ENCODE measurements at regions not wholly inside any gene's neighbourhood (a gene's known extent, or its start where the extent isn't known, plus 50 kb on each side); places are given as distances from the start of the nearest gene placed in this dataset.

- Histone ChIP-seq H3K27me3 (ENCODE audit: insufficient read depth, low read length) (no peaks in the 10 kb centered on the region), H3K27ac (ENCODE audit: low read depth, low read length) (no peak overlapping the region), H4K20me1 (ENCODE audit: insufficient read depth, low read length) (no peaks in the 10 kb centered on the region), H3K4me3 (ENCODE audit: insufficient read depth, low read length) (no peak overlapping the region), H3K79me2 (ENCODE audit: insufficient read depth, low read length) (no peaks in the 10 kb centered on the region), H2AFZ (ENCODE audit: low read length) (no peak overlapping the region), H3K4me2 (ENCODE audit: insufficient read depth, low read length) (no peak overlapping the region), H3K9me3 (ENCODE audit: low read depth, low read length) (no peaks in the 10 kb centered on the region), H3K4me1 (ENCODE audit: insufficient read depth, low read length) (no peaks in the 10 kb centered on the region), H3K36me3 (ENCODE audit: insufficient read depth, low read length) (no peaks in the 10 kb centered on the region)
- TF ChIP-seq, protein P1, sequence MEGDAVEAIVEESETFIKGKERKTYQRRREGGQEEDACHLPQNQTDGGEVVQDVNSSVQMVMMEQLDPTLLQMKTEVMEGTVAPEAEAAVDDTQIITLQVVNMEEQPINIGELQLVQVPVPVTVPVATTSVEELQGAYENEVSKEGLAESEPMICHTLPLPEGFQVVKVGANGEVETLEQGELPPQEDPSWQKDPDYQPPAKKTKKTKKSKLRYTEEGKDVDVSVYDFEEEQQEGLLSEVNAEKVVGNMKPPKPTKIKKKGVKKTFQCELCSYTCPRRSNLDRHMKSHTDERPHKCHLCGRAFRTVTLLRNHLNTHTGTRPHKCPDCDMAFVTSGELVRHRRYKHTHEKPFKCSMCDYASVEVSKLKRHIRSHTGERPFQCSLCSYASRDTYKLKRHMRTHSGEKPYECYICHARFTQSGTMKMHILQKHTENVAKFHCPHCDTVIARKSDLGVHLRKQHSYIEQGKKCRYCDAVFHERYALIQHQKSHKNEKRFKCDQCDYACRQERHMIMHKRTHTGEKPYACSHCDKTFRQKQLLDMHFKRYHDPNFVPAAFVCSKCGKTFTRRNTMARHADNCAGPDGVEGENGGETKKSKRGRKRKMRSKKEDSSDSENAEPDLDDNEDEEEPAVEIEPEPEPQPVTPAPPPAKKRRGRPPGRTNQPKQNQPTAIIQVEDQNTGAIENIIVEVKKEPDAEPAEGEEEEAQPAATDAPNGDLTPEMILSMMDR (IDR thresholded peaks at IDR 0.05; ENCODE audit: extremely low read depth, low read depth, low read length), result no peak
- no peak for DNase-seq (ENCODE audit: insufficient read length, low spot score, missing footprints)
Measured at GRCh38 chr13:54758795-54759194, 1730.2 kb downstream of the OLFM4 start.

GRCh38 chr13:54768214-54768613, 1739.6 kb downstream of the OLFM4 start:
- no peak for DNase-seq (ENCODE audit: insufficient read length, low spot score, missing footprints)
- no peak overlapping the region for H3K4me2 ChIP-seq (ENCODE audit: insufficient read depth, low read length)
- H3K27ac ChIP-seq (ENCODE audit: low read depth, low read length), result no peak overlapping the region
- H3K4me1 ChIP-seq (ENCODE audit: insufficient read depth, low read length), result no peaks in the 10 kb centered on the region
- H3K36me3 ChIP-seq (ENCODE audit: insufficient read depth, low read length), result no peaks in the 10 kb centered on the region
- no peaks in the 10 kb centered on the region for H3K9me3 ChIP-seq (ENCODE audit: low read depth, low read length)
- H3K4me3 ChIP-seq (ENCODE audit: insufficient read depth, low read length), result no peak overlapping the region
- no peaks in the 10 kb centered on the region for H4K20me1 ChIP-seq (ENCODE audit: insufficient read depth, low read length)
- no peak overlapping the region for H2AFZ ChIP-seq (ENCODE audit: low read length)
- no peaks in the 10 kb centered on the region for H3K27me3 ChIP-seq (ENCODE audit: insufficient read depth, low read length)
- no peaks in the 10 kb centered on the region for H3K79me2 ChIP-seq (ENCODE audit: insufficient read depth, low read length)
- TF ChIP-seq, protein P1 (IDR thresholded peaks at IDR 0.05; ENCODE audit: extremely low read depth, low read depth, low read length), result no peak

- no peaks in the 10 kb centered on the region for H3K27me3 ChIP-seq (ENCODE audit: insufficient read depth, low read length)
- TF ChIP-seq, protein P1 (IDR thresholded peaks at IDR 0.05; ENCODE audit: extremely low read depth, low read depth, low read length), result no peak
- H3K4me1 ChIP-seq (ENCODE audit: insufficient read depth, low read length), result no peaks in the 10 kb centered on the region
- no peak overlapping the region for H3K27ac ChIP-seq (ENCODE audit: low read depth, low read length)
- H2AFZ ChIP-seq (ENCODE audit: low read length), result no peak overlapping the region
- no peak for DNase-seq (ENCODE audit: insufficient read length, low spot score, missing footprints)
- H3K79me2 ChIP-seq (ENCODE audit: insufficient read depth, low read length), result no peaks in the 10 kb centered on the region
- no peaks in the 10 kb centered on the region for H4K20me1 ChIP-seq (ENCODE audit: insufficient read depth, low read length)
- H3K4me3 ChIP-seq (ENCODE audit: insufficient read depth, low read length), result no peak overlapping the region
- H3K9me3 ChIP-seq (ENCODE audit: low read depth, low read length), result no peaks in the 10 kb centered on the region
- H3K36me3 ChIP-seq (ENCODE audit: insufficient read depth, low read length), result no peaks in the 10 kb centered on the region
- H3K4me2 ChIP-seq (ENCODE audit: insufficient read depth, low read length), result no peak overlapping the region
Measured at GRCh38 chr13:54775501-54776191, 1747.0 kb downstream of the OLFM4 start.

DNA sequence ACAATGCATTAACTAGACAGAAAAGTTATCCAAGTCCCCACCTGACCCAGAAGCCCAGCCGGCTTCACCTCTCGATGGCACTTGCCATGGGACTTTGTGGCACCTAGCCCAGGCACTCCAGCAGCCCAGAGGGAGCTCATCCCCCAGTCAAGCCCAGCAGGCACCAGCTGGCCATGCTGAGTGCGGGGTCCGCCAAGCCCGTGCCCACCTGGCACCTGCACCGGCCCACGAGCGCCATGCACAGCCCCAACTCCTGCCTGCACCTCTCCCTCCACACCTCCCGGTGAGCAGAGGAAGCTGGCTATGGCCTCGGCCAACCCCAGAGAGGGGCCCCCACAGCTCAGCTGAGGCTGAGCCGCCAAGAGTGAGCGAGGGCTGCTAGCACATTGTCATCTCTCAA, 1759.1 kb downstream of the OLFM4 start:
- no peaks in the 10 kb centered on the region for H3K4me1 ChIP-seq (ENCODE audit: insufficient read depth, low read length)
- TF ChIP-seq, protein P1 (IDR thresholded peaks at IDR 0.05; ENCODE audit: extremely low read depth, low read depth, low read length), result no peak
- H2AFZ ChIP-seq (ENCODE audit: low read length), result no peak overlapping the region
- H3K27me3 ChIP-seq (ENCODE audit: insufficient read depth, low read length), result no peaks in the 10 kb centered on the region
- no peak overlapping the region for H3K27ac ChIP-seq (ENCODE audit: low read depth, low read length)
- no peaks in the 10 kb centered on the region for H4K20me1 ChIP-seq (ENCODE audit: insufficient read depth, low read length)
- H3K4me2 ChIP-seq (ENCODE audit: insufficient read depth, low read length), result no peak overlapping the region
- no peak overlapping the region for H3K4me3 ChIP-seq (ENCODE audit: insufficient read depth, low read length)
- no peaks in the 10 kb centered on the region for H3K36me3 ChIP-seq (ENCODE audit: insufficient read depth, low read length)
- no peaks in the 10 kb centered on the region for H3K79me2 ChIP-seq (ENCODE audit: insufficient read depth, low read length)
- no peak for DNase-seq (ENCODE audit: insufficient read length, low spot score, missing footprints)
- peaks cover 2% of the 10 kb centered on the region for H3K9me3 ChIP-seq (ENCODE audit: low read depth, low read length)

Data from osteoblast (primary cell).